ENCODE measurements at regions not wholly inside any gene's neighbourhood (a gene's known extent, or its start where the extent isn't known, plus 50 kb on each side); places are given as distances from the start of the nearest gene placed in this dataset.

- FAIRE-seq (no peak), DNase-seq (ENCODE audit: low read depth in 1 of 2, low spot score in 2 of 2) (no peak)
- no peak for TF ChIP-seq CTCF (IDR thresholded peaks at IDR 0.05; ENCODE audit: control extremely low read depth in 1 of 3, insufficient read depth in 1 of 3, low read depth in 1 of 3, low read length in 3 of 3)
Measured at GRCh38 chr6:81669445-81669844, 83.0 kb downstream of the TENT5A start.

More at GRCh38 chr6:81669445-81669844, 83.0 kb downstream of the TENT5A start:
- Histone ChIP-seq H3K27me3 (replicated peaks in 1 of 4; ENCODE audit: control insufficient read depth in 3 of 4, extremely low read depth in 1 of 4, insufficient read depth in 3 of 4, low read length in 3 of 4) (no peaks in the 10 kb centered on the region), H3K23ac (ENCODE audit: insufficient read length) (no peak overlapping the region), H3K27ac (ENCODE audit: low read depth, low read length) (no peak overlapping the region), H2BK120ac (replicated peaks; ENCODE audit: low read depth, low read length) (no peak overlapping the region), H4K20me1 (replicated peaks in 1 of 2; ENCODE audit: control insufficient read depth in 1 of 2, insufficient read depth in 2 of 2, low read length in 2 of 2) (no peaks in the 10 kb centered on the region), H3K79me1 (ENCODE audit: low read depth, low read length) (no peaks in the 10 kb centered on the region), H3K4me2 (ENCODE audit: insufficient read depth in 1 of 2, low read depth in 2 of 2, low read length in 2 of 2) (no peak overlapping the region), H2BK20ac (ENCODE audit: low read length) (no peak overlapping the region), H3K9ac (replicated peaks in 1 of 4; ENCODE audit: extremely low read depth in 1 of 4, low read depth in 3 of 4, low read length in 3 of 4) (no peak overlapping the region), H4K8ac (ENCODE audit: extremely low read depth, insufficient read depth, low read length) (no peak overlapping the region), H2AK5ac (ENCODE audit: low read depth, low read length) (no peak overlapping the region), H4K5ac (ENCODE audit: insufficient read length, low read depth, low read length) (no peak overlapping the region), H2BK5ac (ENCODE audit: low read depth, low read length) (no peak overlapping the region), H2AFZ (ENCODE audit: low read length) (no peak overlapping the region), H3K18ac (ENCODE audit: extremely low read depth, low read length) (no peak overlapping the region), H3K56ac (replicated peaks; ENCODE audit: insufficient read length, low read depth, low read length) (no peak overlapping the region), H4K91ac (replicated peaks; ENCODE audit: insufficient read length, low read length) (no peak overlapping the region), H3K14ac (ENCODE audit: insufficient read length) (no peak overlapping the region), H2BK15ac (ENCODE audit: low read length) (no peak overlapping the region), H3K79me2 (ENCODE audit: control insufficient read depth in 1 of 2, insufficient read depth in 2 of 2, low read length in 2 of 2) (no peaks in the 10 kb centered on the region), H3K4me1 (replicated peaks in 1 of 4; ENCODE audit: control insufficient read depth in 3 of 4, insufficient read depth in 4 of 4, low read length in 3 of 4) (no peaks in the 10 kb centered on the region), H3K4me3 (ENCODE audit: extremely low read depth in 1 of 4, insufficient read depth in 2 of 4, low read depth in 3 of 4, low read length in 4 of 4) (no peak overlapping the region), H3K9me3 (ENCODE audit: insufficient read depth in 2 of 2, low read depth in 1 of 2, low read length in 1 of 2) (no peaks in the 10 kb centered on the region), H3K23me2 (ENCODE audit: low read depth, low read length) (no peaks in the 10 kb centered on the region), H3K36me3 (ENCODE audit: control insufficient read depth in 2 of 4, insufficient read depth in 4 of 4, low read length in 3 of 4) (no peaks in the 10 kb centered on the region), H2BK12ac (ENCODE audit: low read depth, low read length) (no peak overlapping the region), H3K4ac (replicated peaks; ENCODE audit: insufficient read length, low read depth, low read length) (no peak overlapping the region)
- 97% methylated on average over 2 of the region's 2 CpGs; no CpG with 5 or more reads in 1 of the 2 experiments for WGBS, 2 experiments (ENCODE audit: extremely low coverage in 1 of 2, insufficient coverage in 1 of 2, insufficient read length in 1 of 2, insufficient replicate concordance in 2 of 2, low coverage in 1 of 2, low lambda C conversion rate in 2 of 2, missing lambda C conversion rate in 1 of 2)
- CTCF ChIA-PET (ENCODE audit: partially characterized antibody) = interaction anchor here (0.6 kb wide), 1 partner anchor 542 kb away, joined by 4 read pairs; no protein-coding TSS in a partner anchor
- POLR2A ChIA-PET (ENCODE audit: partially characterized antibody) = no interaction called here

Data from H1 (cell line).